ENCODE measurements at regions not wholly inside any gene's neighbourhood (a gene's known extent, or its start where the extent isn't known, plus 50 kb on each side); places are given as distances from the start of the nearest gene placed in this dataset.
"Not testable (repeated sequence)": the region's sequence is repeated elsewhere in the genome, so short reads cannot be mapped to it uniquely, and the experiment has no call there.

DNA sequence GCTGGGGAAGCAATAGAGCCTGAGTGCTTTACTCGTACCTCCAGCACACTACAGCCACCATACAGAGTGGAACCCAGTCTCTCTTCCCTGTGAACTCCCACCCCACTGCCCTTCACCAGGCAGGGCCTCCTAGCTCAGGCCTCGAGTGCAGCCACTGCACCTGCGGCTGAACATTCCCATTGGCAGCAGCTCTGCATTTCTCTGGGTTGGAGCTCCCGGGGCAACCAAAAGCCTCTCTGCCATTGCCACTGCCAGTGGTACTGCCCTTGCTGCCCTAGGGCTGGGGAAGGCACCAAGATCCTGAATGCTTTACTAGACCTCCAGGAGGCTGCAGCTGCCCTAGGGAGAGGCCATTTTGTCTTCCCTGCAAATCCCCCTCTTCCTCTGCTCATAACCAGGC lies 266.8 kb downstream of the TDRD3 start:
- DNase-seq: no peak

DNA sequence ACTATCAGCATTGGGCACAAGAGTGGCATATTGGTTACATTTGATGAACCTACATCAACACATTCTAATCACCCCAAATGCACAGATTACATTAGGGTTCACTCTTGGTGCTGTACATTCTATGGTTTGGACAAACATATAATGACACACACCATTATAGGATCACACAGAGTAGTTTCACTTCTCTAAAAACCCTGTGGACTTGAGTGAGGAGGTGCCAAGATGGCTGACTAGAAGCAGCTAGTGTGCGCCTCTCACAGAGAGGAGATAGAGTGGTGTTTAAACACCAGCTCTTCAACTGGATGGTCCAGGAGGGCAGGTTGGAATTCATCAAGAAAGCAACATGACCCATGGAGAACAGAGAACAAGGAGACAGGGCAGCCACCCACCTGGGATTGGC lies 265.6 kb downstream of the TDRD3 start:
- no peak for DNase-seq

DNA sequence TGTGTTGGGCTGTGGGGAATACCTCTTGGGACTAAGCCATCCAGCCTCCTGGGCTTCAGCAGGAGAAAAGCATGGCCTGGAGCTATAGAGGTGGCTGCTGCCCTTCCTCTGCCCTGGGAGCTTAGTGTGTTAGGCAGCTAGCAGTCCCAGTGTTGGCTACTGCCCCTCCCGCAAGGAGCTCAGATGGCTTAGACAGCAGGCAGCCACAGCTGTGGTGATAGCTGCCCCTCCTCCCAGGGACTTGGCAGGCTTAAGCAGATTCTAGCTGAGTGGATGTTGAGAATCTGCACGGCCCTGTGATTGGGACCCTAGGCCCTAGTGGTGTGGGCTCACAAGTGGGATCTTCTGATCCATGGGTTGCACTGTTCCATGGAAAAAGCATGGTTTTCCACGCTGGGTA lies 264.5 kb downstream of the TDRD3 start:
- DNase-seq: no peak

DNA sequence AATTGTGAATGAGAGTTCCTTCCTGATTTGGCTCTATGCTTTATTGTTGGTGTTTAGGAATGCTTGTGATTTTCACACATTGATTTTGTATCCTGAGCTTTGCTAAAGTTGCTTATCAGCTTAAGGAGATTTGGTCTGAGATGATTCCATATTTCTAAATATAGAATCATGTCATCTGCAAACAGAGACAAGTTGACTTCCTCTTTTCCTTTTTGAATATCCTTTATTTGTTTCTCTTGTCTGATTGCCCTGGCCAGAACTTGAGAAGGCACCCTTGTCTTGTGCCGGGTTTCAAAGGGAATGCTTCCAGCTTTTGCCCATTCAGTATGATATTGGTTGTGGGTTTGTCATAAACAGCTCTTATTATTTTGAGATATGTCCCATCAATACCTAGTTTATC lies 260.6 kb downstream of the TDRD3 start:
- not testable (repeated sequence) for DNase-seq

DNA sequence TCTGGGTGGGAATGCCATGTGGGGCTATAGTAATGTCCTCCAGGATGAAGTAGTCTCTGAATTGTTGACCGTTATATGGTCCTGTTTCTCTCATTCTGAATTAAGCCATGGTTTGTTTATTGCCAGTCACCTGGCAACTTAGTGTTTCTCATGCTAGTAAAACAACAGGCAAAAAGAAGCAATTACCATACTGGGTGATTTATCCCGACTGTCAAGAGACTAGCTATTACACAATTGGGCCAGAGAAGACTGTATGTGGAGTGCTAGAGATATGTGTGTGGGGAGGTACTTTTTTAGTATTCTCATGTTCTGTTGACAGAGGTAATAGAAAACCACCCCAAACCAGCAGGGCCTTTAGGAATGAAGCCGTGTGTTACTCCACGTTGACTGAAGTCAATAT lies 258.2 kb downstream of the TDRD3 start:
- DNase-seq: no peak

DNA sequence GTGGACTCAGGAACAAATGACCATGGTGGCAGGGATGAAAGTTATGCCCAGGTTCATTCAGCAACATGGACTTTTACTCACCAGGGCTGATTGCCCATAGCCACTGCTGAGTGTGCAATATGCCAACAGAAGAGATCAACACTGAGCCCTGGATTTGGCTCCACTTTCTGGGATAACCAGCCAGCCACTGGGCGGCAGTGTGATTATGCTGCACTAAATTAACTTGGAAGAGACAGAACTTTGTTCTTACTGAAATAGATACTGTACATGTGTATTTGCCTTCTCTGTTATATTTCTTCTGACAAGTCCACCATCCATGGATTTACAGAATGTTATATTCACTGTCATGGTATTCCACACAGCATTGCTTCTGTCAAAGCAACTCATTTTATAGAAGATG lies 257.4 kb downstream of the TDRD3 start:
- DNase-seq: no peak

DNA sequence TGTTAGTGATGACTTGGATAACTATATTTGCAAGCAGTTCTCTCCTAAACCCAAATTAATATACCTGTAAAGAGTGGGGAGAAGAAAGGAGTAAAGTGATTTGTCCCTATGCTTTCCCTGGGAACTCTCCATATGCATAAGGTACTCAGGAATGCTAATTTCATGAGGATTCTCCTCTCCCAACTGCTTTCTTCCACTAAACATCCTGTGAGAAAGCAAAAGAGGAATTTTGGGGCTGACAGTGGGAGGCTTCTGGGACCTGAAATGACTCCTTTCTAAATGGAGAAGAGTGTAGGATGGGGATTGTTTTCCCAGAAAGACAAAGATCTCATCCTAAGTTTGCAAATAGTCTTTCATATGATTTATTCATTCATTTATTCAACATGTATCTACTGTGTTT lies 250.5 kb downstream of the TDRD3 start:
- no peak for DNase-seq

DNA sequence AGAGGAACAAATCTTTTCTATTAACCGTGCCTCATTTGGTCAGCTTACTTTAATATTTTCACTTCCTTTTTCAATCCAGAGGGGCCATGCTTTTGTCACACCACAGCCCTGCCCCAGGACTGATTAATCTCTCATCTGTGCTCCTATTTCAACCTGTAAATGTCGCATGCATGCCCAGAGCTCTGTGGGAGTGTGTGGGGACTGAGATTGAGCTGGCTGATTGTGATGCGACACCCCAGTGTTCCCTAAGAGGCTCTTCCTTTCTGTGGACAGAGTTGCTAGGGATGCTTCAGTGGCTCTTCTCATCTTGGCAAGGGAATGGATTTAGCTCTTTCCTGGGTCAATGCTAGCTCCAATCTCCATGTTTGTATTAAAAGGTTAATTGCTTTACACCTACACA lies 249.6 kb downstream of the TDRD3 start:
- no peak for DNase-seq

DNA sequence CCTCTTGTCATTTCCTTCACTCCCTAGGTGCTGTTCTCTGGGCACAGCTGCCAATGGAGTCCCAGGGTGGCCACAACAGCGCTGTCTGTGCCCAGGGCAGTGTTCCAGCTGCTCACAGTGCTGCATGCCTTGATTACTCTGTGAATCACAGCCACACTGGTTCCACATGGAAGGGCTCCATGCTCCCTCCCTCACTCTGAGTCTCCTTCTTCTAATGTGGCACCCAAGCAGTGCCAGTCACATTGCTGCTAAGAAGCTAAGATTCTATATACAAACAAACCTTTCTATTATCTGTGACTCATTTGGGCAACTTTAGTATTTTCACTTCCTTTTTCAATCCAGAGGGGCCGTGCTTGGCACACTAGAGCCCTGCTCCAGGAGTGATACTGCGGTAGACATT lies 248.7 kb downstream of the TDRD3 start:
- no peak for DNase-seq

DNA sequence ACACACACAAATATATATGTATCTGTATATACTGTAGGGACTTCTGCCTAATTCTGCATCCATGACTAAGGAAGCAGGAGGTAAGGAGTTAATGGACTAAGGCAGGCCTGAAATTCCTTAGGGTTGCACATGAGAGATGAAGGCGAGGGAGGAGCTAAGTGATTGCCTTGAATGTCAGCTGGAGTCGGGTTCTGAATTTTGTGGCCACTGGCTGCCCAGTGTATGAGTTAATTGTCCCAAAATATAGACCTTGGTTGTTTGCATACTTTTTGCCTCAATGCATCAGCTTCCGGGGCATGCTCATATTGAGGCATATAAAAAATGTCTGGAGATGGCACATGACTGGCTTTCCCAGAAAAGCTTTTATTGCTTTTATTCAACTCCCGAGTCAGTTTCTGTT lies 245.5 kb downstream of the TDRD3 start:
- no peak for DNase-seq

DNA sequence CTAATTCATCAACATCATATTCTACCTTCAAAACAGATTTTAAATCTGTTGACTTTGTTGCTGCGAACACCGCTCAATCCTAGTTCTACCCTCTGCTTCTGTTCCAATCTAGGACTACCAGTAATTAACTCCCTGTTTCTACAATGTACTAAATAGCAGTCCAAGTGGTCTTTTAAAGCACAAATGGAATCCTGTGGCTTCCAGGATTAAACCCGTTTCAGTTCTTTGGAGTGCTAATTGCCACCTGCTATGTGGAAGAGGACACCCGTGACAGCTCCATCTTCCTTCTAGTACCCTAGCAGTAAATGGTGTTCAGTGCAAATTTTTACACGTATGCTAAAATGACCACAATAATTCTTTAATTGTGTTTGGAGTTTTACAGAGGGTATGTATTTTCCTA lies 232.1 kb downstream of the TDRD3 start:
- DNase-seq: no peak

DNA sequence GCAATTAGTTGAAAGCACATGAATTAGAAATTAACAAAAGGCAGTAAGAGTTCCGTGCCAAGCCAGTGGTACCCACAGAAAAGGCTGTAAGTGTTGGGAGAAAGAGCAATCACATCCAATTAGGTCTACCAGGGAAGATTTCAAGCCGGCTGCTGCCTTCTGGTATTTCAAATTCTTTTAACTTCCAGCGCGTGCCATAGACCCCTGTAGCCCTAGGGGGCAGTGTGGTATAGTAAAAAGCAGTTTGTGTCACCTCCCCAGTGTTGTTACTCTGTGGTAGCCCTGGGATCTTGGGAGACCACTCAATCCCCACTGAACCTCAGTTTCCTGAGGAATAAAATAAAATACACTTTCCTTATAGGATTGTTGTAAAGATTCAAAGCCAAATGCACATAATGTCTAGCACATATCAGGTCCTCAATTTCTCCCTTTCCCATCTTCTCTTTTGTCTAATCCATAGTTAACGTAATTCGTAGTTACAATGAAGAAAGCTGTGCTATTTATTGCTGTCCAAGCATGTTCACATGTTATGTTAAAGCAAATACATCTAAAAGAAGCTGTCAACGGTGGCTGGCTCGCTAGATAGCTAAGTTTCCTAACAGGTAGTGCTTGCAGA lies 230.2 kb downstream of the TDRD3 start:
- peak in 1 of 2 experiments; percentile 24 for DNase-seq
